A673 (cell line): ENCODE measurements at regions not wholly inside any gene's neighbourhood (a gene's known extent, or its start where the extent isn't known, plus 50 kb on each side); places are given as distances from the start of the nearest gene placed in this dataset.

ENCODE experiments used
- BruUV-seq: library from RNA; stranded (reverse); fragments of 400-500 nt; replicated peaks from 2 replicates; lab custom pipeline; 2021; lab: Mats Ljungman, UMichigan
- CTCF ChIA-PET: fragments of 300-600 bp; sonication (Branson Sonifier 250); formaldehyde crosslinking; loops from one replicate; lab custom pipeline; 2022; ENCODE audit warnings: antibody characterized with exemption; lab: Charles Lee
- POLR2A ChIA-PET: fragments of 300-600 bp; sonication (Branson Sonifier 250); formaldehyde crosslinking; loops from one replicate; lab custom pipeline; 2022; ENCODE audit warnings: antibody characterized with exemption; ENCODE audit not compliant: low non-redundant PET; lab: Charles Lee
- DNase-seq: peaks from one replicate; pipeline ENCODE4 v3.0.0-alpha.2; 2015; ENCODE audit warnings: low spot score
- H3K27ac ChIP-seq: fragments of 200-600 bp; sonication (generic); 2 replicates; pipeline ENCODE4 v1.5.1; 2016; ENCODE audit warnings: mixed run types, low read depth, mild to moderate bottlenecking, mixed read lengths, antibody characterized with exemption, low read length; ENCODE audit not compliant: poor library complexity, severe bottlenecking
- H3K27me3 ChIP-seq: fragments of 200-600 bp; sonication (generic); replicated peaks from 2 replicates; pipeline ENCODE4 v1.6.1; 2017; ENCODE audit warnings: mixed run types, low read depth, mild to moderate bottlenecking, mixed read lengths, antibody characterized with exemption, low read length; ENCODE audit not compliant: insufficient read depth, poor library complexity
- H3K36me3 ChIP-seq: fragments of 200-600 bp; sonication (generic); 2 replicates; pipeline ENCODE4 v1.6.1; 2016; ENCODE audit warnings: mixed run types, mild to moderate bottlenecking, mixed read lengths, antibody characterized with exemption, low read length; ENCODE audit not compliant: insufficient read depth, poor library complexity, severe bottlenecking
- H3K4me1 ChIP-seq: fragments of 200-600 bp; sonication (generic); 2 replicates; pipeline ENCODE4 v1.6.1; 2017; ENCODE audit warnings: mixed run types, mild to moderate bottlenecking, mixed read lengths, antibody characterized with exemption, low read length; ENCODE audit not compliant: insufficient read depth, poor library complexity, severe bottlenecking
- H3K4me3 ChIP-seq: fragments of 200-600 bp; sonication (generic); 2 replicates; pipeline ENCODE4 v1.5.1; 2016; ENCODE audit warnings: low read depth, mixed run types, mild to moderate bottlenecking, mixed read lengths, low read length; ENCODE audit not compliant: poor library complexity, severe bottlenecking
- H3K9me3 ChIP-seq: fragments of 200-600 bp; sonication (generic); 2 replicates; pipeline ENCODE4 v1.6.1; 2016; ENCODE audit warnings: mixed run types, low read depth, mild to moderate bottlenecking, mixed read lengths, antibody characterized with exemption, low read length; ENCODE audit not compliant: poor library complexity, severe bottlenecking
- CTCF ChIP-seq: fragments of 300-800, 200-600 bp; sonication (generic); conservative IDR thresholded peaks from 2 replicates; pipeline ENCODE4 v1.5.1; 2017; ENCODE audit warnings: low read depth, mild to moderate bottlenecking, antibody characterized with exemption, low read length, moderate library complexity, mixed read lengths
- EZH2 ChIP-seq: fragments of 200-600 bp; sonication (generic); IDR thresholded peaks from 2 replicates; pipeline ENCODE4 v1.6.1; 2017; ENCODE audit warnings: borderline replicate concordance, low read depth, mild to moderate bottlenecking, mixed read lengths, antibody characterized with exemption, low read length; ENCODE audit not compliant: poor library complexity, severe bottlenecking
- intact Hi-C: fragments of 100-400 bp; cut with micrococcal nuclease; formaldehyde crosslinking; loops from one replicate; pipeline ENCODE4 v1.10.0; 2022; ENCODE audit not compliant: unreplicated experiment

GRCh38 chr13:112168761-112169160 is 101.8 kb downstream of the SOX1 start:
- no peaks in the 10 kb centered on the region for H3K4me1 ChIP-seq
- POLR2A ChIA-PET, result no interaction called here
- no peak for DNase-seq
- TF ChIP-seq CTCF (no peak), EZH2 (no peak)
- no peak overlapping the region for H3K27ac ChIP-seq
- intact Hi-C loops, result no loop called here
- no peaks in the 10 kb centered on the region for H3K36me3 ChIP-seq
- CTCF ChIA-PET, result no interaction called here
- H3K4me3 ChIP-seq, result no peak overlapping the region
- no peaks in the 10 kb centered on the region for H3K9me3 ChIP-seq
- no TSS peak for BruUV-seq
- peaks cover 14% of the 10 kb centered on the region for H3K27me3 ChIP-seq

- no TSS peak for BruUV-seq
- intact Hi-C loops, result no loop called here
- POLR2A ChIA-PET, result no interaction called here
- Histone ChIP-seq H3K36me3 (no peaks in the 10 kb centered on the region), H3K27ac (no peak overlapping the region), H3K27me3 (peaks cover 19% of the 10 kb centered on the region), H3K9me3 (no peaks in the 10 kb centered on the region), H3K4me3 (no peak overlapping the region), H3K4me1 (no peaks in the 10 kb centered on the region)
- no peak for DNase-seq
- no peak for TF ChIP-seq EZH2
- TF ChIP-seq CTCF, result no peak
- CTCF ChIA-PET, result no interaction called here
Measured at GRCh38 chr13:112169941-112170822, 103.2 kb downstream of the SOX1 start.

GRCh38 chr13:112170823-112171569 is 104.0 kb downstream of the SOX1 start:
- CTCF ChIA-PET, result no interaction called here
- Histone ChIP-seq H3K4me3 (no peak overlapping the region), H3K27ac (no peak overlapping the region), H3K9me3 (no peaks in the 10 kb centered on the region), H3K27me3 (peaks cover 19% of the 10 kb centered on the region), H3K36me3 (no peaks in the 10 kb centered on the region), H3K4me1 (no peaks in the 10 kb centered on the region)
- POLR2A ChIA-PET, result no interaction called here
- DNase-seq, result no peak
- intact Hi-C loops, result no loop called here
- TF ChIP-seq EZH2 (no peak), CTCF (no peak)
- BruUV-seq, result no TSS peak
